ENCODE measurements at regions not wholly inside any gene's neighbourhood (a gene's known extent, or its start where the extent isn't known, plus 50 kb on each side); places are given as distances from the start of the nearest gene placed in this dataset.

GRCh38 chr1:194289569-194290266 lies 1103.3 kb upstream of the B3GALT2 start:
- DNase-seq: peak; percentile 64

DNA sequence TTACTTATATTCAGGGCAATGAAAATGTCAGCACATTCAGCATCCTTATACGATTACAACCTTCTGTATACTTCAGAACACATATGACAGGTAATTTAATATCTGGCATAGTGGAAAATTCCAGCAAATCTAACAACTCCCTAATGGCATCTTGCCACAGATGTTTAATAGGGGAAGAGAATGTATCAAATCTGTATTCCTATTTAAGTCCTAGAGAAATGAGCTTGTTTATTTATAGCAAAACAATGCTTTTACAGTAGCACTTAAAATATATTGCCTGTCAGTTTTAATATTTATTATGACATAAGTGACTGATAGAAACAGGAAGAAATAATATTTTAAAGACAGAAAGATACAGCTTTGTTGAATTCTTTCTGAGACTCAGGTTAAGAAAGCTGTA lies 1101.8 kb upstream of the B3GALT2 start:
- DNase-seq: no peak

- no peak for DNase-seq
Observed at GRCh38 chr1:194281376-194281775, 1095.0 kb upstream of the B3GALT2 start.

GRCh38 chr1:194280463-194280862 lies 1094.0 kb upstream of the B3GALT2 start:
- no peak for DNase-seq

- DNase-seq: no peak
Observed at GRCh38 chr1:194279975-194280374, 1093.6 kb upstream of the B3GALT2 start.

- no peak for DNase-seq
Observed at GRCh38 chr1:194277927-194278326, 1091.5 kb upstream of the B3GALT2 start.

- no peak for DNase-seq
Observed at GRCh38 chr1:194273660-194274059, 1087.2 kb upstream of the B3GALT2 start.

DNA sequence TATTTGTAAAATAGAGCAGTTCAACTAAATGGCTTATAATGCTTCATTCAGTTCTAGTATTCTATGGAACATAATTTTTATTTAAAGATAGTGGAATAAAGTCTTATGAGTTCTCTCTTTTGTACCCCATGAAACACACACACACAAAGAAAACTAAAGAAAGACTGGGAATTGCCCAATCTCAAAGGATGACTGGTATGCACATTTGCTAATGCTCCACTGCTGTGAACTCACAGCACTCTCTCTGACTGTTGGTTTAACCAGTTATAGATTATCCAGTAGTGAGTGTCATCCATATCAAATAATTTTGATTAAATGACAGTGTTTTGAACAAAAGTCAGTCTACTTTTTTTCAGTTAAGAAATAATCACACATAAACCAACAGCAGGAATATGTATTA lies 1082.4 kb upstream of the B3GALT2 start:
- DNase-seq: no peak

- no peak for DNase-seq
Observed at GRCh38 chr1:194267021-194267420, 1080.6 kb upstream of the B3GALT2 start.

DNA sequence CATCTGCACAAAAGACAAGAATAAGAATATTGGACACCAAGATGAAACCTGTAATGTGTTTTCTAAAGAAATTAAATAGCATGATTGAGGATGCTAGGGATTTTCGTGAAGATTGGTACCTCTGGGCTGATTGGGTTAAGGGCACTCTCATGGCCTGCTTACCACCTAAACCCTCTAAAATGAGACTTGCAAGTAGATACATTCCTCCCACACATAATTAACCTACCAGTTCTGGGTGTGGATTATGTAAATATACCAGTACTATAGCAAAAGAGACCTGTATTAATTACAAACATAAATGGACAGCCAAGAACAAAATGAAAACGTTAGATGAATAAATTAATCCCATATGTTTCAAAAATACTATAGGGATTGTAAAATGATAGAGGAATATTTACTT lies 1069.6 kb upstream of the B3GALT2 start:
- no peak for DNase-seq

DNA sequence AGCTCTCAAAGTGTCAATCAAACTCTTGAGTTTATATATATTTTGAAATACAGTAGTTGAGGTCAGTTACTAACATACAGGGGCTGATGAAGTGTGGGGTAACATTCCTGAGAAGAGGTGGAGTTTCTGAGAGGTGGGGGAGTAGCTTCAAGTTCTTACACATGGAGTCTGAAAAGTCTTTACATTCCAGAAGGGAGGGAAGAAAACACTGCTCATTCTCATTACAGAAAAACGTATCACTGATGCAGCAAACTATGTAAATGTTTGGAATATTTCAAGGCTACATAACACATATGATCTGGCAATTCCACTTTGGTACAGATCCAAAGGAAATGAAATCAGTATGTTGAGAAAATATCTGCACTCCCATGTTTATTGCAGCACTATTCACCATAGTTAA lies 1065.8 kb upstream of the B3GALT2 start:
- no peak for DNase-seq

DNA sequence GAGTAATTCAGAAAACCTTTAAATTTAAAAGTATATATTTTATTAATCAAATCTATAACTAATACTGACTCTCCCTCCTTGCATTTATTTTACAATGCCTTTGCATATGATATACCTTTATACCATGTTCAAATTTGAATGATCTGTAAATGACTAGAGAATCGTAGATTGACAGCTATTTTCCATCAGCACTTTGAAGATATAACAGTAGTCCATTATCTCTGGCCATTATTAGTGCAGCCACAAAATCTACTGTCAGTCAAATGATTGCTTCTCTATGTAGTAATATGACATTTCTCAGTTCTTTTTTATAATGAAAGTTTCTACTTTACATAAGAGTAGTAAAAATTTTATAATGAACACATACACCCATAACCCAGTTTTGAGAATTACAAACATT lies 1054.8 kb upstream of the B3GALT2 start:
- DNase-seq: no peak

GRCh38 chr1:194233069-194233468 lies 1046.7 kb upstream of the B3GALT2 start:
- no peak for DNase-seq

DNA sequence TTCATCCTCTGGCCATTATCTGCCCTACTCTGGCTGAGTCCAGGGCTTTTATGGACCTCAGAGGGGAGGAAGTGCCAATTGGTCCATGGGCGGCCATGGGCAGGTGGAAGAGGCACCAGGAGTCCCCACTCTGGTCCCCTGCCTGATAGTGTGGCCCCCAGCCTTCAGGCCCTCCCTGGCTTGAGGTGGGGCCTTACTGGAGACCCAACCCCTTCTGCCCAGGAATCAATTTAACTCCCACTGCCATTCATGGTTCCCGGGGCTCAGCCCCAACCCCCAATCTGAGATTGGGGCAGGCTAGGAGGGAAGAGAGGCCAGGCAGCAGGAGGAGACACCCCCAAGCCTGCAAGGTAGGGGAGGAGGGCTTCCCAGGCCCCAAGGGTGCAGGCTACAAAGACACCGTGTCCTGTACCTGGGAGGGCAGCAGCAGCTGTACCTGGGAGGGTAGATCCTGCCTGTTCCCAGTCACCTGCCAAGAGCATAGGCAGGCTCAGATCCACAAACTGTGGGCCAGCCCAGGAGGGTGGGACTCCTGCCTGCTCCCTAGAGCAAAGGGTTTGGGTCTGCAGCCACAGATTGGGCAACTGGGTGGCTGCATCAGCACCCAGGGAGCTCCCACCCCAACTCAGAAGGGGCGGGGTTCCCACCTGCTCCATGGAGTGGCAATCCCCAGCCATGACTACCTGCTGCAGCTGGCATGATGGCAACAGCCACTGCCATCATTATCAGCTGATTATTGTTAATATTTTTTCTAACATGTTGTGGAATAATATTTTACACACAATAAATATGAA lies 1044.1 kb upstream of the B3GALT2 start:
- DNase-seq: no peak

DNA sequence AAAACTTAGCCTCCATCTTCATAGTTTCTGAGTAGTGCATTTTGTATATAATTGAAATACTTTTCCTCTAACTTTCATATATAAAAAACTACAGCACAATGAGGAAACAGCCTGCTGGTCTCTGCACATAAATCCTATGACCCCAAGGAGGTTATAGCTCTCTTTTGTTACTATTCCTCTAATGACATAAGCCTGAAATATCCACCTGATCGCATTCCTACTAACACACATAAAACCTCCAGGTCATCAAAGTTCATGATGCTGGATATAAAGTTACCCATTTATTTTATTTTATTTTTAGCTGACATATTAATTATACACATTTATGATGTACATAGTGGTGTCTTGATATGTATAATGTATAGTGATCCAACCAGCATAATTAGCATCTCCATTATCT lies 1042.0 kb upstream of the B3GALT2 start:
- no peak for DNase-seq

- no peak for DNase-seq
Observed at GRCh38 chr1:194227161-194227560, 1040.7 kb upstream of the B3GALT2 start.

DNA sequence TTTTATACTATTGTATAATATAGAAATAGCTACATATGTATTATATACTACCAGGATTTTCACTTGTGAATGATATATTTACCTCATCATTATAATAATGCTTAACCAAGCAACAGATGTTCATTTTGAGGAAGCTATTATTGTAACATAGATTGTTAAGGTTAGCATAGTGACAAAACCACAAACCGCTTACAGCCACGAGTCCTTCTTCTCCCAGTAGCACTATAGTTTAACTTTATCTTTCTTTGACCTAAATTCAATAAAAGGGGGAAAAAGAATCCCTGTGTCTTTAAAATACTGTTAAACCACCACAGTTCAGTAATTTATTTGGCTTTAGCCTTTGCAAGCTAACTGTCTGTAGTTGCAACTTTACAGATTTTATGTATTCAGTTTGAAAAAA lies 1039.4 kb upstream of the B3GALT2 start:
- no peak for DNase-seq

GRCh38 chr1:194223596-194223995 lies 1037.2 kb upstream of the B3GALT2 start:
- DNase-seq: no peak

- DNase-seq: no peak
Observed at GRCh38 chr1:194215448-194215847, 1029.0 kb upstream of the B3GALT2 start.

DNA sequence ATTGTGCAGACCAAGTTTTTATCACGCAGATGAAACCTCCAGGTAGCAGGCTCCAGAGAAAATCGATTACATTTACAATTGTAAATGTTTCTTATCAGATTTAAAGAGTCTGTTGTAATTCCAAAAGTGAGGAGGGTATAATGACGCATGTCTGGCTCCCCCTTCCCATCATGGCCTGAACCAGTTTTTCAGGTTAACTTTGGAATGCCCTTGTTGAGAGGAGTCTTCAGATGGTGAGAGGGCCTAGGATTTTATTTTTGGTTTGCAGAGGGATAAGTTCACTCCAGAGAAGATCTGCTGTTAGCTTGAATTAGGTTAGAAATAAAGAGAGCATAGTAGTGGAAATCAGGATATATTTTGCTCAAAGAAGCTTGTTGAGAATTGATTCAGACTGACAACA lies 1028.3 kb upstream of the B3GALT2 start:
- no peak for DNase-seq

GRCh38 chr1:194209920-194210319 lies 1023.5 kb upstream of the B3GALT2 start:
- DNase-seq: no peak

DNA sequence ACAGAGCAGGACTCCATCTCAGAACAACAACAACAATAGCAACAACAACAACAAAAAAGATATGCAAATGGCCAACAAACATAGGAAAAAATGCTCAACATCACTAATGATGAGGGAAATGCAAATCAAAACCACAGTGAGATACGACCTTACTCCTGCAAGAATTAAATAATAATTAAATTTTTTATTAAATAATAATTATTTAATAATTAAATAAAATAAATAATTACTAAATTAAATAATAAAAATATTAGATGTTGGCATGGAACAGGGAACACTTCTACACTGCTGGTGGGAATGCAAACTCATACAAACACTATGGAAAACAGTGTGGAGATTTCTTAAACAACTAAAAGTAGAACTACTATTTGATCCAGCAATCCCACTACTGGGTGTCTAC lies 1022.3 kb upstream of the B3GALT2 start:
- no peak for DNase-seq

GRCh38 chr1:194196562-194196961 lies 1010.1 kb upstream of the B3GALT2 start:
- DNase-seq: no peak

GRCh38 chr1:194194724-194195123 lies 1008.3 kb upstream of the B3GALT2 start:
- no peak for DNase-seq

DNA sequence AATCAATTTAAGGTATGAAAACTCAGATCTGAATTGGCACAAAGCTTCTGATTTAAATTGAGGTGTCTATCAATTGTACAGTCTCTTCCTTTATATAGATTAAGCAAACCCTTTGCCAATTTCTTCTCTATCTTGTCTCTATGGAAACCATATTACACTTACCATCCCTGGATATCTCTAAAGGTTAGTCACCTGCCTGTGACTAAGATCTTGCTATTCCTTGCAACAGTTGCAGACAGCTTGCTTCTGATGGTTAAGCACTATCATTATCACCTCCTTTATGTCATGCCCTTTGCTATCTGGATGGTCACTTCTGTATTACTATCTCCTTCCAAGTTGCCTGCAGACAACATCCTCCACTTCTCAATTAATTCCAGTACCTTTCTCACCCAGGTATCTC lies 998.6 kb upstream of the B3GALT2 start:
- DNase-seq: no peak

Measured in stimulated activated CD4-positive, alpha-beta T cell treated with anti-CD3 and anti-CD28 coated beads, Interleukin-4, amount 100 ng/mL, for 24 hours (primary cell).